H7 (cell line): ENCODE measurements at regions not wholly inside any gene's neighbourhood (a gene's known extent, or its start where the extent isn't known, plus 50 kb on each side); places are given as distances from the start of the nearest gene placed in this dataset.
"Not testable (repeated sequence)": the region's sequence is repeated elsewhere in the genome, so short reads cannot be mapped to it uniquely, and the experiment has no call there.

Experiments
- DNase-seq: peaks from one replicate; pipeline ENCODE4 v3.0.0; 2012
- H3K27me3 ChIP-seq: 2 replicates; pipeline ENCODE4 v1.6.0; 2011; ENCODE audit warnings: mild to moderate bottlenecking, low read length; ENCODE audit not compliant: control insufficient read depth, insufficient read depth
- H3K36me3 ChIP-seq: replicated peaks from 2 replicates; pipeline ENCODE4 v1.5.1; 2011; ENCODE audit warnings: low read length; ENCODE audit not compliant: control insufficient read depth, insufficient read depth
- H3K4me3 ChIP-seq: 2 replicates; pipeline ENCODE4 v1.5.1; 2011; ENCODE audit warnings: low read depth, mild to moderate bottlenecking, control low read depth, low read length, moderate library complexity; ENCODE audit not compliant: insufficient read depth

- not testable (repeated sequence) for H3K36me3 ChIP-seq, H3K27me3 ChIP-seq, DNase-seq
- peak overlapping the region; percentile 25 for H3K4me3 ChIP-seq
These were observed 91.2 kb upstream of the GRM7 start for GRCh38 chr3:6769532-6770396.

GRCh38 chr3:6770397-6770690 lies 90.6 kb upstream of the GRM7 start:
- H3K36me3 ChIP-seq = no peaks in the 10 kb centered on the region
- H3K4me3 ChIP-seq = no peak overlapping the region
- H3K27me3 ChIP-seq = no peaks in the 10 kb centered on the region
- DNase-seq = peak; percentile 15

GRCh38 chr3:6771171-6771570 lies 89.7 kb upstream of the GRM7 start:
- no peak for DNase-seq
- no peak overlapping the region for H3K4me3 ChIP-seq

GRCh38 chr3:6779140-6779539 lies 81.8 kb upstream of the GRM7 start:
- Histone ChIP-seq H3K4me3 (no peak overlapping the region), H3K36me3 (no peaks in the 10 kb centered on the region), H3K27me3 (no peaks in the 10 kb centered on the region)
- no peak for DNase-seq

More at GRCh38 chr3:6771171-6771570, 89.7 kb upstream of the GRM7 start:
- H3K36me3 ChIP-seq = no peaks in the 10 kb centered on the region
- no peaks in the 10 kb centered on the region for H3K27me3 ChIP-seq

GRCh38 chr3:6781092-6781491 lies 79.8 kb upstream of the GRM7 start:
- Histone ChIP-seq H3K4me3 (no peak overlapping the region), H3K27me3 (no peaks in the 10 kb centered on the region), H3K36me3 (no peaks in the 10 kb centered on the region)
- peak; percentile 16 for DNase-seq

- H3K4me3 ChIP-seq = no peak overlapping the region
- no peaks in the 10 kb centered on the region for H3K27me3 ChIP-seq
- DNase-seq = no peak
- no peaks in the 10 kb centered on the region for H3K36me3 ChIP-seq
These were observed 75.2 kb upstream of the GRM7 start for GRCh38 chr3:6785726-6786125.

GRCh38 chr3:6791161-6791560 lies 69.8 kb upstream of the GRM7 start:
- Histone ChIP-seq H3K27me3 (no peaks in the 10 kb centered on the region), H3K4me3 (no peak overlapping the region), H3K36me3 (no peaks in the 10 kb centered on the region)
- no peak for DNase-seq

- no peak for DNase-seq
- Histone ChIP-seq H3K27me3 (no peaks in the 10 kb centered on the region), H3K36me3 (no peaks in the 10 kb centered on the region), H3K4me3 (no peak overlapping the region)
These were observed 61.5 kb upstream of the GRM7 start for GRCh38 chr3:6799264-6799915.

GRCh38 chr3:6803619-6804018 lies 57.3 kb upstream of the GRM7 start:
- H3K27me3 ChIP-seq = no peaks in the 10 kb centered on the region
- H3K36me3 ChIP-seq = no peaks in the 10 kb centered on the region
- H3K4me3 ChIP-seq = no peak overlapping the region
- DNase-seq = no peak

GRCh38 chr3:6805236-6805635 lies 55.7 kb upstream of the GRM7 start:
- Histone ChIP-seq H3K36me3 (no peaks in the 10 kb centered on the region), H3K4me3 (no peak overlapping the region), H3K27me3 (no peaks in the 10 kb centered on the region)
- DNase-seq = no peak

GRCh38 chr3:6806991-6807390 lies 53.9 kb upstream of the GRM7 start:
- Histone ChIP-seq H3K4me3 (no peak overlapping the region), H3K27me3 (no peaks in the 10 kb centered on the region), H3K36me3 (no peaks in the 10 kb centered on the region)
- no peak for DNase-seq

GRCh38 chr3:6807967-6808588 lies 52.8 kb upstream of the GRM7 start:
- DNase-seq = no peak
- H3K4me3 ChIP-seq = no peak overlapping the region
- no peaks in the 10 kb centered on the region for H3K36me3 ChIP-seq
- no peaks in the 10 kb centered on the region for H3K27me3 ChIP-seq

GRCh38 chr3:6809349-6809748 lies 51.6 kb upstream of the GRM7 start:
- H3K4me3 ChIP-seq = no peak overlapping the region
- H3K27me3 ChIP-seq = no peaks in the 10 kb centered on the region
- no peaks in the 10 kb centered on the region for H3K36me3 ChIP-seq
- no peak for DNase-seq
